Dendritic cell treated with granulocyte-macrophage colony-stimulating factor and Interleukin-4, amounts not matched to agents 40 ng/mL and 50 ng/mL, for 4 days (primary cell): ENCODE measurements at regions not wholly inside any gene's neighbourhood (a gene's known extent, or its start where the extent isn't known, plus 50 kb on each side); places are given as distances from the start of the nearest gene placed in this dataset.

Experiments used
- H3K27ac Mint-ChIP-seq: one replicate; pipeline ENCODE4 v1.8.0; 2022; ENCODE audit warnings: mild to moderate bottlenecking, mixed read lengths
- H3K27me3 Mint-ChIP-seq: one replicate; pipeline ENCODE4 v1.8.0; 2022; ENCODE audit warnings: mild to moderate bottlenecking, mixed read lengths
- H3K36me3 Mint-ChIP-seq: one replicate; pipeline ENCODE4 v1.8.0; 2022; ENCODE audit warnings: low read depth, mixed read lengths
- H3K4me1 Mint-ChIP-seq: one replicate; pipeline ENCODE4 v1.8.0; 2022; ENCODE audit warnings: low read depth, mixed read lengths
- H3K4me3 Mint-ChIP-seq: one replicate; pipeline ENCODE4 v1.8.0; 2022; ENCODE audit warnings: mild to moderate bottlenecking, moderate library complexity, mixed read lengths
- H3K9me3 Mint-ChIP-seq: one replicate; pipeline ENCODE4 v1.8.0; 2022; ENCODE audit warnings: mixed read lengths
- intact Hi-C: fragments of 100-400 bp; cut with micrococcal nuclease; formaldehyde crosslinking; loops from one replicate; pipeline ENCODE4 v1.15.0; 2022

- Mint-ChIP-seq H3K27me3 (no peaks in the 10 kb centered on the region), H3K36me3 (no peaks in the 10 kb centered on the region), H3K9me3 (peaks cover 2% of the 10 kb centered on the region), H3K27ac (no peak overlapping the region), H3K4me1 (peaks cover 18% of the 10 kb centered on the region), H3K4me3 (no peak overlapping the region)
- intact Hi-C loops = no loop called here
These were observed 450.5 kb upstream of the KCNMB2 start for GRCh38 chr3:178085817-178086123.

GRCh38 chr3:178086144-178086825 lies 450.0 kb upstream of the KCNMB2 start:
- Mint-ChIP-seq H3K36me3 (no peaks in the 10 kb centered on the region), H3K4me3 (no peak overlapping the region), H3K27ac (no peak overlapping the region), H3K27me3 (no peaks in the 10 kb centered on the region), H3K4me1 (peaks cover 13% of the 10 kb centered on the region), H3K9me3 (peaks cover 7% of the 10 kb centered on the region)
- intact Hi-C loops = no loop called here

GRCh38 chr3:178087376-178087775 lies 448.9 kb upstream of the KCNMB2 start:
- Mint-ChIP-seq H3K36me3 (no peaks in the 10 kb centered on the region), H3K4me1 (peaks cover 10% of the 10 kb centered on the region), H3K27me3 (no peaks in the 10 kb centered on the region), H3K27ac (no peak overlapping the region), H3K9me3 (peaks cover 13% of the 10 kb centered on the region), H3K4me3 (no peak overlapping the region)
- intact Hi-C loops = no loop called here

GRCh38 chr3:178088963-178089362 lies 447.3 kb upstream of the KCNMB2 start:
- peaks cover 10% of the 10 kb centered on the region for H3K4me1 Mint-ChIP-seq
- H3K4me3 Mint-ChIP-seq = no peak overlapping the region
- no peak overlapping the region for H3K27ac Mint-ChIP-seq
- H3K36me3 Mint-ChIP-seq = no peaks in the 10 kb centered on the region
- no peaks in the 10 kb centered on the region for H3K27me3 Mint-ChIP-seq
- intact Hi-C loops = no loop called here
- H3K9me3 Mint-ChIP-seq = peaks cover 26% of the 10 kb centered on the region

- no peaks in the 10 kb centered on the region for H3K4me1 Mint-ChIP-seq
- peaks cover 26% of the 10 kb centered on the region for H3K9me3 Mint-ChIP-seq
- H3K27ac Mint-ChIP-seq = no peak overlapping the region
- intact Hi-C loops = no loop called here
- H3K27me3 Mint-ChIP-seq = no peaks in the 10 kb centered on the region
- H3K4me3 Mint-ChIP-seq = no peak overlapping the region
- H3K36me3 Mint-ChIP-seq = no peaks in the 10 kb centered on the region
These were observed 445.3 kb upstream of the KCNMB2 start for GRCh38 chr3:178090899-178091298.

GRCh38 chr3:178095522-178095921 lies 440.7 kb upstream of the KCNMB2 start:
- H3K27ac Mint-ChIP-seq = no peak overlapping the region

GRCh38 chr3:178096955-178097354 lies 439.3 kb upstream of the KCNMB2 start:
- intact Hi-C loops = no loop called here
- Mint-ChIP-seq H3K9me3 (peaks cover 17% of the 10 kb centered on the region), H3K27ac (no peak overlapping the region), H3K27me3 (no peaks in the 10 kb centered on the region), H3K4me3 (no peak overlapping the region), H3K36me3 (no peaks in the 10 kb centered on the region), H3K4me1 (peaks cover 5% of the 10 kb centered on the region)

More at GRCh38 chr3:178095522-178095921, 440.7 kb upstream of the KCNMB2 start:
- no peaks in the 10 kb centered on the region for H3K36me3 Mint-ChIP-seq
- H3K27me3 Mint-ChIP-seq = no peaks in the 10 kb centered on the region
- H3K4me3 Mint-ChIP-seq = no peak overlapping the region
- H3K9me3 Mint-ChIP-seq = peaks cover 26% of the 10 kb centered on the region
- H3K4me1 Mint-ChIP-seq = peaks cover 5% of the 10 kb centered on the region
- intact Hi-C loops = no loop called here

- Mint-ChIP-seq H3K4me1 (peaks cover 5% of the 10 kb centered on the region), H3K27ac (no peak overlapping the region), H3K9me3 (peaks cover 11% of the 10 kb centered on the region), H3K4me3 (no peak overlapping the region), H3K36me3 (no peaks in the 10 kb centered on the region), H3K27me3 (no peaks in the 10 kb centered on the region)
- intact Hi-C loops = no loop called here
These were observed 438.7 kb upstream of the KCNMB2 start for GRCh38 chr3:178097576-178097975.

GRCh38 chr3:178099274-178099673 lies 437.0 kb upstream of the KCNMB2 start:
- intact Hi-C loops = no loop called here
- Mint-ChIP-seq H3K27ac (no peak overlapping the region), H3K4me1 (peaks cover 5% of the 10 kb centered on the region), H3K36me3 (no peaks in the 10 kb centered on the region), H3K27me3 (no peaks in the 10 kb centered on the region), H3K9me3 (no peaks in the 10 kb centered on the region), H3K4me3 (no peak overlapping the region)

GRCh38 chr3:178099862-178100261 lies 436.4 kb upstream of the KCNMB2 start:
- Mint-ChIP-seq H3K36me3 (no peaks in the 10 kb centered on the region), H3K27ac (no peak overlapping the region), H3K9me3 (no peaks in the 10 kb centered on the region), H3K27me3 (no peaks in the 10 kb centered on the region), H3K4me1 (peaks cover 5% of the 10 kb centered on the region), H3K4me3 (no peak overlapping the region)
- intact Hi-C loops = no loop called here

- Mint-ChIP-seq H3K4me3 (no peak overlapping the region), H3K4me1 (peaks cover 5% of the 10 kb centered on the region), H3K27ac (no peak overlapping the region), H3K27me3 (no peaks in the 10 kb centered on the region), H3K9me3 (no peaks in the 10 kb centered on the region), H3K36me3 (no peaks in the 10 kb centered on the region)
- intact Hi-C loops = no loop called here
These were observed 435.3 kb upstream of the KCNMB2 start for GRCh38 chr3:178100908-178101307.

GRCh38 chr3:178103140-178103539 lies 433.1 kb upstream of the KCNMB2 start:
- no peaks in the 10 kb centered on the region for H3K4me1 Mint-ChIP-seq
- H3K36me3 Mint-ChIP-seq = no peaks in the 10 kb centered on the region
- no peak overlapping the region for H3K4me3 Mint-ChIP-seq
- H3K27me3 Mint-ChIP-seq = no peaks in the 10 kb centered on the region
- no peak overlapping the region for H3K27ac Mint-ChIP-seq
- no peaks in the 10 kb centered on the region for H3K9me3 Mint-ChIP-seq
- intact Hi-C loops = no loop called here

GRCh38 chr3:178107804-178108203 lies 428.4 kb upstream of the KCNMB2 start:
- no peaks in the 10 kb centered on the region for H3K27me3 Mint-ChIP-seq
- no peak overlapping the region for H3K27ac Mint-ChIP-seq
- intact Hi-C loops = no loop called here
- no peaks in the 10 kb centered on the region for H3K36me3 Mint-ChIP-seq
- H3K9me3 Mint-ChIP-seq = no peaks in the 10 kb centered on the region
- no peak overlapping the region for H3K4me3 Mint-ChIP-seq
- no peaks in the 10 kb centered on the region for H3K4me1 Mint-ChIP-seq

- no peaks in the 10 kb centered on the region for H3K27me3 Mint-ChIP-seq
- no peaks in the 10 kb centered on the region for H3K36me3 Mint-ChIP-seq
- intact Hi-C loops = no loop called here
- no peaks in the 10 kb centered on the region for H3K9me3 Mint-ChIP-seq
- H3K4me1 Mint-ChIP-seq = no peaks in the 10 kb centered on the region
- H3K27ac Mint-ChIP-seq = no peak overlapping the region
- no peak overlapping the region for H3K4me3 Mint-ChIP-seq
These were observed 426.5 kb upstream of the KCNMB2 start for GRCh38 chr3:178109691-178110090.

GRCh38 chr3:178112134-178112533 lies 424.1 kb upstream of the KCNMB2 start:
- Mint-ChIP-seq H3K4me3 (no peak overlapping the region), H3K4me1 (no peaks in the 10 kb centered on the region), H3K9me3 (no peaks in the 10 kb centered on the region), H3K27ac (no peak overlapping the region), H3K27me3 (no peaks in the 10 kb centered on the region), H3K36me3 (no peaks in the 10 kb centered on the region)
- intact Hi-C loops = no loop called here
